Natural killer cell treated with Interleukin-12 subunit alpha and Interleukin-12 subunit beta and Interleukin-15 and Interleukin-18, amount 100 ng/mL, for 72 hours (primary cell): ENCODE measurements at regions not wholly inside any gene's neighbourhood (a gene's known extent, or its start where the extent isn't known, plus 50 kb on each side); places are given as distances from the start of the nearest gene placed in this dataset.
"Not testable (repeated sequence)": the region's sequence is repeated elsewhere in the genome, so short reads cannot be mapped to it uniquely, and the experiment has no call there.

Experiments used
- ATAC-seq, 2 donors: fragments of 150-1000 bp; cut with Tn5 transposase in 1 of 2; sonication (Bioruptor Pico), chemical (Tn5 transposase) in 1 of 2; 2 replicates each; pipeline ENCODE4 v1.10.0; 2021
- DNase-seq: peaks from one replicate; pipeline ENCODE4 v3.0.0; 2022; ENCODE audit warnings: low spot score
- H3K27ac Mint-ChIP-seq, 2 donors: 1 replicate in 1 of 2; 2 replicates in 1 of 2; pipeline ENCODE4 v1.8.0; 2022; ENCODE audit warnings: mixed read lengths in 2 of 2, mild to moderate bottlenecking in 1 of 2, moderate library complexity in 1 of 2
- H3K27me3 Mint-ChIP-seq, 2 donors: 1 replicate in 1 of 2; 2 replicates in 1 of 2; pipeline ENCODE4 v1.8.0; 2022; ENCODE audit warnings: mixed read lengths in 2 of 2
- H3K36me3 Mint-ChIP-seq: one replicate; pipeline ENCODE4 v1.8.0; 2022; ENCODE audit warnings: mixed read lengths
- H3K4me1 Mint-ChIP-seq, 2 donors: 1 replicate in 1 of 2; 2 replicates in 1 of 2; pipeline ENCODE4 v1.8.0; 2022; ENCODE audit warnings: low read depth in 2 of 2, mixed read lengths in 2 of 2, mild to moderate bottlenecking in 1 of 2
- H3K4me3 Mint-ChIP-seq: one replicate; pipeline ENCODE4 v1.8.0; 2022; ENCODE audit warnings: mixed read lengths
- H3K9me3 Mint-ChIP-seq: 2 replicates; pipeline ENCODE4 v1.8.0; 2022; ENCODE audit warnings: mixed read lengths

DNA sequence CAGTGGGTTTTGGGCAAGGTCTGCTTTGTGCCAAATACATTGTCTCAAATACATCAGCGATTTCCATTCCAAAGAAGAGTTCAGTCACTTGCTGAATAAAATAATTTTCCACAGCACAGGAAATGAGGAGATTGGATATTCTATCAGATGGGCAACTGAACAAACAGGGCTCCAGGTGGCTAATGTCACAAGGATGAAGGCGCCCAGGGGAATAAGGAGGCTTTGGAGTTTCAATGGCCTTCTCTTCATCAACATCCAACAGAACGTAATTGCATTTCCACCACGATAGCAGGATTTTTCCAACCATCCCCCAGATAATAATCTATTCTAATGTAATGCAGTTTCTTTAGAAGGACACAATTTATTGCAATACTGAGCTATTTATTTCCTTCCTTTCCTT lies 104.7 kb upstream of the KLHL13 start:
- ATAC-seq (no peak), DNase-seq (no peak)
- Mint-ChIP-seq H3K4me1 (peaks cover 0 to 3% of the 10 kb centered on the region in 2 donors), H3K36me3 (no peaks in the 10 kb centered on the region), H3K9me3 (no peaks in the 10 kb centered on the region), H3K27ac (no peak overlapping the region), H3K27me3 (peaks cover 5 to 9% of the 10 kb centered on the region in 2 donors), H3K4me3 (no peak overlapping the region)

DNA sequence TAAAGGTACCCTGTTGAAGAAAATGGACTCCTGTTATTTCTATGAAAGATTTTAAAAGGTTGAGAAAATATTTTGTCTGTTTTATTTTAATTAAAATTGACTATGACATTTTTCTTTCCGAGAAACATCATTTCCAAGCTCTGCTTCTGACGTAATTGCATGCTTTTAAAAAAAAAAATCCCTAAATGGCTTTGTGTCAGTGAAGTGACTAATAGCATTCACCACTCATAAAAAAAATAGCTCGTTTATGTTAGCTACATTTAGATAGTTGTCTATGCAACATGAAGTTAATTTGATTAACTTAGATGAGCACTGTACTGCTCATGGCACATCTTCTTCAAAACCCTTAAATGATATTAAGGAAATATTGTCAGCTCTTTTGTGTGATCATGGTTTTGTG lies 105.1 kb upstream of the KLHL13 start:
- ATAC-seq (no peak), DNase-seq (no peak)
- no peaks in the 10 kb centered on the region for H3K9me3 Mint-ChIP-seq
- no peak overlapping the region for H3K27ac Mint-ChIP-seq
- peaks cover 5 to 9% of the 10 kb centered on the region in 2 donors for H3K27me3 Mint-ChIP-seq
- no peak overlapping the region for H3K4me3 Mint-ChIP-seq
- peaks cover 0 to 3% of the 10 kb centered on the region in 2 donors for H3K4me1 Mint-ChIP-seq
- no peaks in the 10 kb centered on the region for H3K36me3 Mint-ChIP-seq

DNA sequence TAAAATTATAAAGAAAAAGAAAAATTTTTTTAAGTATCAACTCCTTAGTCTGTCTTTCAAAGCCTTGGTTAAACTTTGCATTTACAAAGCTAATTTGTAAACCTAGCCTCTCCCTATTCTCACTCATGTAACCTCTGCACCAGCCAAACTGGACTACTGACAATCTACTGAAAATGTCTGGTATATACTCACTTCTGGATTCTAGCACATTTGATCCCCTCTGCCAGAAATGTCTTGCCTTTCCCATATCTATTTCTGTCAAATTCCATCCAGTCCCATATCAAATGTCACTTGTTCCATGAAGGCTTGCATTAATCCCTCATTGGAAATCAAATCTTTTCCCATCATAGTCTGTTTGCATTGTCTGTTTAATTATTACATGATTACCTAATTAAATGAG lies 105.8 kb upstream of the KLHL13 start:
- Mint-ChIP-seq H3K4me1 (peaks cover 0 to 3% of the 10 kb centered on the region in 2 donors), H3K27me3 (peaks cover 5 to 9% of the 10 kb centered on the region in 2 donors), H3K9me3 (no peaks in the 10 kb centered on the region), H3K36me3 (no peaks in the 10 kb centered on the region), H3K27ac (no peak overlapping the region), H3K4me3 (no peak overlapping the region)
- ATAC-seq (no peak), DNase-seq (no peak)

DNA sequence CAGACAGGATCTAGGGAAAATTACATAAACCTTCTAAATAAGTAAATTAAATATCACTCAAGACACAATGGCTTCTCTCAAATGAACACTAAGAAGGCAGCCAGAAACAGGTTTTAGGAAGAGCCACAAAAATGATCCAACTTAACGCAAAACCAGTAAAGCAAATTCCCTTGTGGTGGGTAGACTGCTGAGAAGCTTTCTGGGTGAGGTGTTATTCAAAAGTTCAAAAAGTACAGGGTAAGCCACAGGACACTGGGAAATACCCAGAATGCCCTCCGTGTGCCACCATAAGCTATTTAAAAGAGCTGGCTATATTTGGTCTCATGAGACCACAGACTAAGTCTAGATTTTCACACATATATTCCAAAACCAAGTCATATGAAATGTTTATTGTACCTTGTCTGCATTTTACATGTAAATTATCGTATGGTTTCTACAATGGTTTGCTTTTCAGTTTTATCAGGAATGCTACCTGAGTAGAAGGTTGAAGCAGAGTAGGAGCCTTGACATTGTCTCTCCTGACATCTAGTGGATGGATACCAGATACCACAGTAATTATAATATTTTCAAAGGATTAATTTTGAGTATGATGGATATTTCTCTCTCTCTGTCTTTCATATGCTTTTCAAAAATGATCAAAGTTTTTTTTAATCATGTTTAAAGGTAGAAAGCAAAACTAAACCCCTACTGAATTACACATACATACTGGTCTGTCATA lies 109.3 kb upstream of the KLHL13 start:
- Mint-ChIP-seq H3K27me3 (peaks cover 5 to 12% of the 10 kb centered on the region in 2 donors), H3K9me3 (no peaks in the 10 kb centered on the region), H3K36me3 (no peaks in the 10 kb centered on the region), H3K27ac (no peak overlapping the region), H3K4me3 (no peak overlapping the region), H3K4me1 (peaks cover 0 to 3% of the 10 kb centered on the region in 2 donors)
- no peak for ATAC-seq
- DNase-seq, result no peak

DNA sequence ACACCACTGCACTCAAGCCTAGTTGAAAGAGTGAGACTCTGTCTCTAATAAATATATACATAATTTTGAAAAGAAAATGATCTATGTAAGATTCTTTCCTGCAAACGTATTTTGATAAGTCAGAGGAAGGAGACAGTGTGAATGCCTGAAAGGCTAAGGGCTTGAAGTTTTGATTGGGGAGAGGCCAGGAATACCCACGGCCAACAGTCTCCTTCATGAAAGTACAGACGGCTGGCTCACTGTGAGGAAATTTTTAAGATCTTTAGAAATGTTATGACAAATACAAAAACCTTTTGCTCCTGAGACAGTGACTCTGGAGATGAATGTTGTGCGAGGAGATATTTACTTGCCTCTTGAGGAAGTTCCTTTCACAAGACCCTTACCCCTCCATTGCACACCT lies 111.4 kb upstream of the KLHL13 start:
- peaks cover 0 to 3% of the 10 kb centered on the region in 2 donors for H3K4me1 Mint-ChIP-seq
- H3K27ac Mint-ChIP-seq, result no peak overlapping the region
- peaks cover 5 to 19% of the 10 kb centered on the region in 2 donors for H3K27me3 Mint-ChIP-seq
- DNase-seq (no peak), ATAC-seq (no peak)
- H3K9me3 Mint-ChIP-seq, result no peaks in the 10 kb centered on the region
- no peak overlapping the region for H3K4me3 Mint-ChIP-seq
- H3K36me3 Mint-ChIP-seq, result no peaks in the 10 kb centered on the region

DNA sequence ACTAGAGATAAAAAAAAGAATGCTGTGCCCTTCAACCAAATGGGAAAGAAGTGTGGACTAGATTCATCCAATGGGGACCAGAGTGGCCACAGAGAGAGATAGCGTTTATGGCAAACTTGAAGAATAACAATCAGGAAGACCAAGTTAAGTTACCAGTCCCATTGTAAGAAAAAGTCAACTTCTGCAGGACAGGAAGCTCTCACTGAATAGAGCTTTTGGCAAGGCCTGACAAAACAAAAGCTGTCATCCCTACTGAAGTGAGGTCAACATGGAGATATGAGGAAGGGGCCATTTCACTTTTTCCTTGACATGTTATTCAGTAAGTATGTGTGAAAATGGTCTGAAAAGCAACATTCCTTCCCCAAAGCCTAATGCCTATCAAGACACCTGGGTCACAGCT lies 111.8 kb upstream of the KLHL13 start:
- H3K27ac Mint-ChIP-seq, result no peak overlapping the region
- no peaks in the 10 kb centered on the region for H3K36me3 Mint-ChIP-seq

DNA sequence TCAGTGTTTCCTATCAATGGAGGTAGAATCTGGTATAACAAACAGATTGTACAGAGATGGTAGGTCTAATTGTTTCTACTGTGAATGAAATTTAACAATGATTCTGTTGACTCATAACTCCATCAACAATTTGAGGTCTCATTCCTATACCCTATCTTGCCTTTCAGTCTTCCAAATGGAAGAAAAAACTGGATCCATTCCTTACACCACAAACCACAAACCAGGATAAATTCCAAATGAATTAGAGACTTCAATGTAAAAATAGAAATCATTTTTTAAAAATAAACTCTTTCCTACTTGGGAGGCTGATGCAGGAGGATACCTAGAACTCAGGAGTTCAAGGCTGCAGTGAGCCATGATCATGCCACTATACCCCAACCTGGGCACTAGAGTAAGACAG lies 114.4 kb upstream of the WDR44 start:
- H3K9me3 Mint-ChIP-seq, result no peaks in the 10 kb centered on the region
- H3K27me3 Mint-ChIP-seq, result peaks cover 0 to 15% of the 10 kb centered on the region in 2 donors
- H3K27ac Mint-ChIP-seq, result no peak overlapping the region
- no peaks in the 10 kb centered on the region for H3K4me1 Mint-ChIP-seq
- ATAC-seq (no peak), DNase-seq (no peak)
- no peaks in the 10 kb centered on the region for H3K36me3 Mint-ChIP-seq
- H3K4me3 Mint-ChIP-seq, result no peak overlapping the region

More for the DNA sequence above, 111.8 kb upstream of the KLHL13 start:
- peaks cover 5 to 20% of the 10 kb centered on the region in 2 donors for H3K27me3 Mint-ChIP-seq
- no peak for DNase-seq
- H3K4me3 Mint-ChIP-seq, result no peak overlapping the region
- peaks cover 0 to 3% of the 10 kb centered on the region in 2 donors for H3K4me1 Mint-ChIP-seq
- no peak for ATAC-seq
- H3K9me3 Mint-ChIP-seq, result no peaks in the 10 kb centered on the region

DNA sequence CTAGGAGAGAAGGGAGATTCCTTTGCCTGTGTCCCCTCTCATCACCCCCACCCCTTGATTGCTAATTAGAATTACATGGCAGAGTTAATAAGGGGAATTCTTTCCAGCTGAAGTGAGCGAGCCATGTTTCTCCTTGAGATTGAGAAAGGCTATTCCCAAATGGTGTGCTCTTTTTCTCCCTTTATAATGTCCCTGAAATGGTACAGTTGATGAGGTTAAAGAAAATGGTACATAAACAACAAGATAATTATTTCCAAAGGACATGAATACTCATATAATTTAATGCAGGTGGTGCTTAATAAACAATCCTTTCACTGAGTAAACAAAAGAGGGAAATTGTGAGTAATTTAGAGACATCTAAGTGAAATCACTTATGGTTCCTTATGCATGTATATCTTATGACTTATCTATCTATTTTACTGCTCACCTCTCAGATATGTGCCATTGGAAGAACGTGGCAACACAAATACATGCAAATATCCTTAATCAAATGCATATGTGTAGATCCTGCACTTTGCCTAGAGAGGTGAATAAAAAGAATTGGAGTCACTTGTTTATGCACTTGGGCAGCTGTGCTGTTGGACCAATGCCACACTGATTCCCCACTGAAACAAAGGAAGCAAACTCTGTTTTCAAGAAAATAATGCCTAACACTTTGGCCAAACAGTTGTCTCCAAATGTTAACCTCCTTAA lies 106.6 kb upstream of the WDR44 start:
- H3K4me3 Mint-ChIP-seq, result no peak overlapping the region
- DNase-seq (no peak), ATAC-seq (no peak)
- no peaks in the 10 kb centered on the region for H3K9me3 Mint-ChIP-seq
- H3K27me3 Mint-ChIP-seq, result peaks cover 17 to 20% of the 10 kb centered on the region in 2 donors
- no peaks in the 10 kb centered on the region for H3K4me1 Mint-ChIP-seq
- no peaks in the 10 kb centered on the region for H3K36me3 Mint-ChIP-seq
- H3K27ac Mint-ChIP-seq, result no peak overlapping the region

DNA sequence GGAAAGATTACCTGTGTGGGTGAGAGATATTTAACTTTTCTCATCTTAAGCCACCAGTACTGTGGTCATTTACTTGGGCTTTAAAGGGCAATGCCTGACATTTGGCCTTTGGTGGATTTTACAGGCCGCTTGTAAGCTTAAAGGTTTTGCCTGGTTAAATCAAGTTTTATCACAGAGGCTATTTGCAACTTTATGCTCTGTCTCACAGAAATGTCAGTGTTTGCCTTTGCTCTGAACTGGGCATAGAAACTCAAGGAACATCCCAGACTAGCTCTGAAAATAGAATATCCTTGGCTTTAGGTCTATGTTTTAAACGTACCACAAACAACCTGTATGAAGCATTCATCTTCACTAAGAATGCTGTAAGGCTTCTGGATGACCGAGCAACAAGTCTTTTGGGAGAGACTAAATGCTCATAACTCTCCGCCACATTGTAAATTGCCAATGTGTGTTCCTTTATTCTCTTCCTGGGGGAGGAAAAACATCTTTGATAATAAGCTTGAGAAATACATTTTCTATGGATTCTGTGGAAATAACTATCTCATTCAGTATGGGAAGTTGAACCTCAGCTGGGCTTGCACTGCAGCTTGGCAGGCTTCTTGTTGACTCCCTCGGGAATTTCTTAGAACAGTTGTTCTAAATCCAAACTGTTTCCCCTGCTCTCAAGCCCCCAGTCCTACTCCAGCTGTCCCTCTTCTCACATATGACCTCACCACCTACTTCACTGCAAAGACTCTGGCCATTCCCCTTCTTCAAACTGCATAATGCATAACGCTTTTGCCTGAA lies 105.8 kb upstream of the WDR44 start:
- DNase-seq, result no peak
- no peak overlapping the region for H3K4me3 Mint-ChIP-seq
- H3K4me1 Mint-ChIP-seq, result no peaks in the 10 kb centered on the region

DNA sequence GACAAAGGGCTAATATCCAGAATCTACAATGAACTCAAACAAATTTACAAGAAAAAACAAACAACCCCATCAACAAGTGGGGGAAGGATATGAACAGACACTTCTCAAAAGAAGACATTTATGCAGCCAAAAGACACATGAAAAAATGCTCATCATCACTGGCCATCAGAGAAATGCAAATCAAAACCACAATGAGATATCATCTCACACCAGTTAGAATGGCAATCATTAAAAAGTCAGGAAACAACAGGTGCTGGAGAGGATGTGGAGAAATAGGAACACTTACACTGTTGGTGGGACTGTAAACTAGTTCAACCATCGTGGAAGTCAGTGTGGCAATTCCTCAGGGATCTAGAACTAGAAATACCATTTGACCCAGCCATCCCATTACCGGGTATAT lies 98.9 kb upstream of the WDR44 start:
- H3K4me1 Mint-ChIP-seq, ATAC-seq, H3K9me3 Mint-ChIP-seq, H3K4me3 Mint-ChIP-seq, H3K36me3 Mint-ChIP-seq, H3K27ac Mint-ChIP-seq, DNase-seq: not testable (repeated sequence)
- peaks cover 9 to 17% of the 10 kb centered on the region in 2 donors for H3K27me3 Mint-ChIP-seq

More for the DNA sequence above, 105.8 kb upstream of the WDR44 start:
- Mint-ChIP-seq H3K27me3 (peaks cover 22 to 24% of the 10 kb centered on the region in 2 donors), H3K9me3 (no peaks in the 10 kb centered on the region), H3K36me3 (no peaks in the 10 kb centered on the region), H3K27ac (no peak overlapping the region)
- ATAC-seq, result no peak

DNA sequence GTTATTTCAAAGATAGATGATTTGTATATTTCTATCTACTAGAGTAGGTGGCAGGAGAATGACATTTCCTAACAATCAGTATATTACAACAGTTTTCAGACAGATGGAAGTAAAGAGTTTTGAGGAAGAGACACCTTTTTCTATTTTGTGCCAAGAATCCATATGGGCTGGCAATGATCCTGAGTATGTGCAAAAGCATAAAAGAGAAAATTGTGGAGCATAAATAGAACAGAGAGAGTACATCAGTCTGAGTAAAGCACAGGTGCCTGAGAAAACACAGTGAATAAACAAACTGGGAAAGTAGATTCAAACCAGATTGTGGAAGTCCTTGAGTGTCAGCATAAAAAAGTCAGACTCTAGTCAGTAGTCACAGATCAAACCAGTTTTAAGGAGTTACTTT lies 96.8 kb upstream of the WDR44 start:
- Mint-ChIP-seq H3K4me3 (no peak overlapping the region), H3K27ac (no peak overlapping the region), H3K4me1 (no peaks in the 10 kb centered on the region), H3K36me3 (no peaks in the 10 kb centered on the region), H3K9me3 (no peaks in the 10 kb centered on the region), H3K27me3 (peaks cover 6 to 9% of the 10 kb centered on the region in 2 donors)
- ATAC-seq, result no peak
- DNase-seq, result no peak

DNA sequence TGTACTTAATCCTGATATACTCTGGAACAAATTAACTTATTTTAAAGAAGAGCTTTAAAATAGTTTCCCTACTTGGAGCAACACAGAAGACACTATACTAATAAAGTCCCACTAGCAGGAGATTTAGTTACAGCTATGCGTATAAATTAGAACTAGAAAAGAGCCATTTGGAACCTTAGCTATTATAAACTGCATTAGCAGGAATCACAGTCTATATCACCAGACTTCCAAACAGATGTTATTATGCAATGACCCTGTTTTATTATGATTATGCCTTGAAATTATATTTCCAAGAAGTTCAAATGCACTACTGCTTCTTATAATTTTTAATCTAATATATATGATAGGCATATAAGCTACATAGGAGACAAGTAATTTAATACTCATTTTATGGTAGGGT lies 95.5 kb upstream of the WDR44 start:
- Mint-ChIP-seq H3K27ac (no peak overlapping the region), H3K27me3 (peaks cover 0 to 4% of the 10 kb centered on the region in 2 donors), H3K9me3 (no peaks in the 10 kb centered on the region), H3K36me3 (no peaks in the 10 kb centered on the region), H3K4me3 (no peak overlapping the region), H3K4me1 (no peaks in the 10 kb centered on the region)
- DNase-seq (no peak), ATAC-seq (no peak)

DNA sequence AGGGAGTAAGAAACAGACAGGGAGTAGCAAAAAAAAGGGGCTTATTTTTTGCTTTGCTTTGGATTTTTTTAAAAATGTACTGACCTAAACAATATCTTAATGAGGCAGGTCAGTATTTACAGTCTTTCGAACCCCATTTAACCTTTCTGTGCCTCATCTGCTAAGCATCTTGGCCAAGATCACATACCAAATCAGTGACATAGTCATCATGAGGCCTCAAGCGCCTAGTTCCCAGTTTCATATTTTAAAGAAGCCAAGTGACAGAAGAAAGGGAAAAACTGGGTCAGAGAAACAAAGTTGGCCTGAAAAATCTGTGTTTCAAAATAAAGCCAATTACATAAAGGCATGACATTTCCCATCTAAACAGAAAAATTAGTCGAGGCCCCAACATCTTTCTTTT lies 94.6 kb upstream of the WDR44 start:
- no peak overlapping the region for H3K27ac Mint-ChIP-seq
- DNase-seq (no peak), ATAC-seq (no peak)
- H3K9me3 Mint-ChIP-seq, result no peaks in the 10 kb centered on the region
- H3K36me3 Mint-ChIP-seq, result no peaks in the 10 kb centered on the region
- H3K4me3 Mint-ChIP-seq, result no peak overlapping the region
- no peaks in the 10 kb centered on the region for H3K4me1 Mint-ChIP-seq
- H3K27me3 Mint-ChIP-seq, result peaks cover 0 to 4% of the 10 kb centered on the region in 2 donors

DNA sequence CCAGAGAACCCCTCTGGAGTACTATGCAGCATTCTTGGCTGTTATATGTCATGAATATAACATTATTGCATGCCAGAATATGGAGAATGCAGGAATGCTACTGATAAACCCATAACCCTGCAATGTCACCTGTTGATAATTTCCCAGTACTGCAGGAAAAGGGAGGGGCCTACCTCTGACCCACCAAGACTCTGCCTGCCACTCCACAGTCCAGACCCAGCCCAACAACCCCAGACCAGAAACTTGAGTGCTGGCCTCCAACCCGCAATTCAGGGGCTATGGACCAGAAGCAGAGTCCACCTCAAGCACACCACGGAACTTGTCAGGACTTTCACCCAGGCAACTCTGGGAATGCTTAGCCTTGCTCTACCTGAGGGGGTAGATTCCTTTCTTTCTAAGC lies 92.9 kb upstream of the WDR44 start:
- no peak overlapping the region for H3K4me3 Mint-ChIP-seq
- DNase-seq (no peak), ATAC-seq (peak in 1 of 2 donors; percentile 59)
- H3K36me3 Mint-ChIP-seq, result no peaks in the 10 kb centered on the region
- H3K27ac Mint-ChIP-seq, result no peak overlapping the region
- H3K9me3 Mint-ChIP-seq, result no peaks in the 10 kb centered on the region
- H3K27me3 Mint-ChIP-seq, result peaks cover 3 to 9% of the 10 kb centered on the region in 2 donors
- no peaks in the 10 kb centered on the region for H3K4me1 Mint-ChIP-seq
